MM.1S (cell line): ENCODE measurements at regions not wholly inside any gene's neighbourhood (a gene's known extent, or its start where the extent isn't known, plus 50 kb on each side); places are given as distances from the start of the nearest gene placed in this dataset.

Experiments used
- DNase-seq: peaks from one replicate; pipeline ENCODE4 v3.0.0-alpha.2; 2015
- H2AFZ ChIP-seq: fragments of 300-600 bp; sonication (generic); 2 replicates; pipeline ENCODE4 v1.6.0; 2016; ENCODE audit warnings: antibody characterized with exemption, low read length
- H3F3A ChIP-seq: fragments of 300-600 bp; sonication (generic); 2 replicates; pipeline ENCODE4 v1.6.1; 2016; ENCODE audit warnings: mild to moderate bottlenecking, antibody characterized with exemption, low read length, moderate library complexity, mixed read lengths; ENCODE audit not compliant: insufficient read depth
- H3K27ac ChIP-seq: fragments of 300-600 bp; sonication (generic); 2 replicates; pipeline ENCODE4 v1.5.1; 2016; ENCODE audit warnings: mild to moderate bottlenecking, low read length
- H3K27me3 ChIP-seq: fragments of 300-600 bp; sonication (generic); replicated peaks from 2 replicates; pipeline ENCODE4 v1.6.0; 2016; ENCODE audit warnings: low read length; ENCODE audit not compliant: insufficient read depth
- H3K36me3 ChIP-seq: fragments of 300-600 bp; sonication (generic); replicated peaks from 2 replicates; pipeline ENCODE4 v1.6.1; 2016; ENCODE audit warnings: mild to moderate bottlenecking, low read length, mixed read lengths; ENCODE audit not compliant: insufficient read depth
- H3K4me1 ChIP-seq: fragments of 300-600 bp; sonication (generic); 2 replicates; pipeline ENCODE4 v1.6.1; 2016; ENCODE audit warnings: low read length, mixed read lengths
- H3K4me2 ChIP-seq: fragments of 300-600 bp; sonication (generic); 2 replicates; pipeline ENCODE4 v1.6.0; 2016; ENCODE audit warnings: low read depth, low read length
- H3K4me3 ChIP-seq: fragments of 300-600 bp; sonication (generic); 2 replicates; pipeline ENCODE4 v1.5.1; 2016; ENCODE audit warnings: low read length, mixed read lengths
- H3K79me2 ChIP-seq: fragments of 300-600 bp; sonication (generic); 2 replicates; pipeline ENCODE4 v1.6.1; 2016; ENCODE audit warnings: mixed run types, low read length, mixed read lengths
- H3K9ac ChIP-seq: fragments of 300-600 bp; sonication (generic); 2 replicates; pipeline ENCODE4 v1.6.1; 2016; ENCODE audit warnings: low read length, mixed read lengths
- H3K9me2 ChIP-seq: fragments of 300-600 bp; sonication (generic); replicated peaks from 2 replicates; pipeline ENCODE4 v1.6.1; 2016; ENCODE audit warnings: mild to moderate bottlenecking, low read length, mixed read lengths; ENCODE audit not compliant: insufficient read depth
- H3K9me3 ChIP-seq: fragments of 300-600 bp; sonication (generic); replicated peaks from 2 replicates; pipeline ENCODE4 v1.6.1; 2016; ENCODE audit warnings: mild to moderate bottlenecking, low read length, mixed read lengths; ENCODE audit not compliant: insufficient read depth
- H4K20me1 ChIP-seq: fragments of 300-600 bp; sonication (generic); 2 replicates; pipeline ENCODE4 v1.6.1; 2016; ENCODE audit warnings: mild to moderate bottlenecking, low read length, moderate library complexity, mixed read lengths; ENCODE audit not compliant: insufficient read depth
- EZH2 ChIP-seq: fragments of 300-600 bp; sonication (generic); optimal IDR thresholded peaks from 2 replicates; pipeline ENCODE3; 2017; ENCODE audit warnings: low read depth, mild to moderate bottlenecking, antibody characterized with exemption, low read length, mixed read lengths
- EZH2phosphoT487 ChIP-seq: fragments of 300-600 bp; sonication (generic); IDR thresholded peaks from 2 replicates; pipeline ENCODE4 v1.6.1; 2018; ENCODE audit warnings: antibody characterized with exemption, low read length
- TF ChIP-seq, protein P1 (sequence below): fragments of 300-600 bp; sonication (generic); IDR thresholded peaks from 2 replicates; pipeline ENCODE4 v1.5.1; 2016; ENCODE audit warnings: antibody characterized with exemption, low read length, mixed read lengths

DNA sequence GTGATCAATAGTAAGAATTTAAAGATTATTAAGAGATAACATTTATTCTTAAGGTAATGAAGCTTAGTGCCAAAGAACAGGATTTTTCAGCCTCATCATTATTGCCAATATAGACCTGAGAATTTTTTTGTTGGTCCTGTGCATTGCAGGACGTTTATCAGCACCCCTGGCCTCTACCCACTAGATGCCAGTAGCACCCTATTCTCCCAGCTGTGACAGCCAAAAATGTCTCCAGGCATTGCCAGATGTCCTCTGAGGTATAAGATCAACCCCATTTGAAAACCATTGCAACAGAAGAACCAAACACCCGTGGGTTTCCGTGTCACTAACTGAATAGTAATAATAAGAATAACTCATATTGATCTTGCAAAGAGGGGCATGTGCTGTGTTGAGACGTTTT, 700.0 kb upstream of the SOX11 start:
- Histone ChIP-seq H3F3A (no peaks in the 10 kb centered on the region), H3K9me2 (no peaks in the 10 kb centered on the region), H3K36me3 (no peaks in the 10 kb centered on the region), H3K27me3 (no peaks in the 10 kb centered on the region), H3K4me3 (no peak overlapping the region), H3K4me1 (no peaks in the 10 kb centered on the region), H3K27ac (no peak overlapping the region), H2AFZ (no peak overlapping the region), H3K79me2 (no peaks in the 10 kb centered on the region), H3K9ac (no peak overlapping the region), H4K20me1 (no peaks in the 10 kb centered on the region), H3K4me2 (no peak overlapping the region), H3K9me3 (no peaks in the 10 kb centered on the region)
- no peak for DNase-seq
- TF ChIP-seq EZH2phosphoT487 (no peak), EZH2 (no peak)
- TF ChIP-seq, protein P1, sequence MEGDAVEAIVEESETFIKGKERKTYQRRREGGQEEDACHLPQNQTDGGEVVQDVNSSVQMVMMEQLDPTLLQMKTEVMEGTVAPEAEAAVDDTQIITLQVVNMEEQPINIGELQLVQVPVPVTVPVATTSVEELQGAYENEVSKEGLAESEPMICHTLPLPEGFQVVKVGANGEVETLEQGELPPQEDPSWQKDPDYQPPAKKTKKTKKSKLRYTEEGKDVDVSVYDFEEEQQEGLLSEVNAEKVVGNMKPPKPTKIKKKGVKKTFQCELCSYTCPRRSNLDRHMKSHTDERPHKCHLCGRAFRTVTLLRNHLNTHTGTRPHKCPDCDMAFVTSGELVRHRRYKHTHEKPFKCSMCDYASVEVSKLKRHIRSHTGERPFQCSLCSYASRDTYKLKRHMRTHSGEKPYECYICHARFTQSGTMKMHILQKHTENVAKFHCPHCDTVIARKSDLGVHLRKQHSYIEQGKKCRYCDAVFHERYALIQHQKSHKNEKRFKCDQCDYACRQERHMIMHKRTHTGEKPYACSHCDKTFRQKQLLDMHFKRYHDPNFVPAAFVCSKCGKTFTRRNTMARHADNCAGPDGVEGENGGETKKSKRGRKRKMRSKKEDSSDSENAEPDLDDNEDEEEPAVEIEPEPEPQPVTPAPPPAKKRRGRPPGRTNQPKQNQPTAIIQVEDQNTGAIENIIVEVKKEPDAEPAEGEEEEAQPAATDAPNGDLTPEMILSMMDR: no peak

DNA sequence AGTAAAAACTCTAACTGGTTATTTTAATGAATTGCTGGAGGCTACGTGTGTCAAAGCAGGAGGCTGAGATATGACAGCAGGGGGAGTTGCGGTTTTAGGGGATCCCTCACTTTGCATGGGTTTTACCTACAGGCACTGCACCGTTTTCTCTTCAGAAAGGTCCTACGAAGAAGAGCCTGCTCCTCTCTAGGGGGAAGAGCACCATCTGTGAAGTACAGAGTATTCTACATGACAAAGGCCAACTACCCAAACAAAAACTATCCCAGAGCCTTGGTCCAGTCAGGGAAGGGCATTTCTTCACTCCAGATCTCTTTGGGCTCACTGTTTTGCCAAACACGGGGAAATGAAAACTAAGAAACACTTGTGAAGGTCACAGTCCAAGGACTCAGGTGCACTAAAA, 696.7 kb upstream of the SOX11 start:
- Histone ChIP-seq H3K4me1 (no peaks in the 10 kb centered on the region), H3K9me3 (no peaks in the 10 kb centered on the region), H3K27ac (no peak overlapping the region), H3K9me2 (no peaks in the 10 kb centered on the region), H4K20me1 (no peaks in the 10 kb centered on the region), H3K9ac (no peak overlapping the region), H3K27me3 (no peaks in the 10 kb centered on the region), H3K36me3 (no peaks in the 10 kb centered on the region), H3K4me3 (no peak overlapping the region), H3K79me2 (no peaks in the 10 kb centered on the region), H3K4me2 (no peak overlapping the region), H2AFZ (no peak overlapping the region), H3F3A (no peaks in the 10 kb centered on the region)
- no peak for DNase-seq
- TF ChIP-seq, protein P1: no peak
- no peak for TF ChIP-seq EZH2
- no peak for TF ChIP-seq EZH2phosphoT487

DNA sequence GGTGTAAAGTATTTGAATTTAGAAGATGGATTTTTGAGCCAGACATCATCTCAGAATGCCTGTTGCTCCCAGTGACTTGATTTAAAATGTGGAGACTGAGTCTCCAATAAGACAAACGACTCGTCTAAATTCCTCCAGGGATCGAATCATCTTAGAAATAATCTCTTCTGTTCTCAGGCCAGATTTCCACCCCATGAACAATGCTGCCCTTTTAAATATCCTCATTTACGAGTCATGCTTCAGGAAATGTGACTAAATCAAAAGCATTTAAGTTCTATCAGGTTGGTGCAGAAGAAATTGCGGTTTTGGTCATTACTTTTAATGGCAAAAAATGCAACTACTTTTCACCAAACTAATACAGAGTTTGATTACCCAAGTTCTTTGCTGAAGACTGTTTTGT, 684.6 kb upstream of the SOX11 start:
- Histone ChIP-seq H3K4me2 (no peak overlapping the region), H3K36me3 (no peaks in the 10 kb centered on the region)

More for the DNA sequence above, 684.6 kb upstream of the SOX11 start:
- Histone ChIP-seq H3K4me3 (no peak overlapping the region), H3K9me3 (no peaks in the 10 kb centered on the region), H2AFZ (no peak overlapping the region), H3K9me2 (no peaks in the 10 kb centered on the region), H4K20me1 (no peaks in the 10 kb centered on the region), H3F3A (no peaks in the 10 kb centered on the region), H3K27me3 (no peaks in the 10 kb centered on the region), H3K9ac (no peak overlapping the region), H3K79me2 (no peaks in the 10 kb centered on the region), H3K27ac (no peak overlapping the region), H3K4me1 (no peaks in the 10 kb centered on the region)
- TF ChIP-seq EZH2 (no peak), EZH2phosphoT487 (no peak)
- TF ChIP-seq, protein P1: no peak
- DNase-seq: no peak
